ENCODE measurements at regions not wholly inside any gene's neighbourhood (a gene's known extent, or its start where the extent isn't known, plus 50 kb on each side); places are given as distances from the start of the nearest gene placed in this dataset.

DNA sequence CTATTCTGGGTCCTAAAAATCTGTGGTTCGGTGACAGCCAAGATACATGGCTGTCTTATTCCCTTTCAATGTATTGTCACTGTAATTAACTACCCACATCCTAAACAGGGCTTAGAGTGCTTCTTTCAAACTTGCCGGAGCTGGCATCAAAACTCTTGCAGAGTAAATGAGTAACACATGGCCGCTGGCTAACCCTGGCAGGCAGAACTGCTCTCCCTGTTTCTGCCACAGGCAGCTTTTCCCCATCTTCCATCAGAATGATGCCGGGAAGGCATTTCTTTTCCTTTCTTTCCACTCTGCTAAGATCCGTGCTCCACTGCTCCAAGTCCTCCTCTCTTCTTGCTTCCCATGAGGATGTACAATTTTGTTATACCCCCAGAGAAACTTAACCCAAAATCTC lies 54.8 kb upstream of the PTPRM start:
- TF ChIP-seq POLR2A (IDR thresholded peaks at IDR 0.05): no peak
- no peak for TF ChIP-seq CTCF (IDR thresholded peaks at IDR 0.05)

Measured in Peyer's patch (tissue), 4 donors.